ENCODE measurements at regions not wholly inside any gene's neighbourhood (a gene's known extent, or its start where the extent isn't known, plus 50 kb on each side); places are given as distances from the start of the nearest gene placed in this dataset.

DNA sequence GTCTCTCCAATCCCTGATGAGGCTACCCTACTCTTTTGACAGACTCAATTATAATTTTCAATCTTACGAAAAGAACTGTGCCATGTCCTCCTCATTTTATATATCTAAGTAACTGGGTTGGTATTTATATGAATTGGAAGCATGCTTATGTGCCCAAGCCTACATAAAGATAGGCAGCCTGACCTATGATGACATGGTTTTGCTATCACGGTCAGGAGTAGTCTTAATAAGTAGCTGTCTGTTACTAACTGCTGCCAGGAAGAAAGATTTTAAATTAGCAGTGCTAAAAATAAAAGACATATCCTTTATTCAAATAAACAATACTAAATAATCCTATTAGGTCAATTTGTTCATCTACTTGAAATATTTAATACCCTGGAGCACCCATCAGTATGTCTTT lies 102.0 kb upstream of the DTNA start:
- TF ChIP-seq CTCF (IDR thresholded peaks at IDR 0.05) (no peak), POLR2A (IDR thresholded peaks at IDR 0.05) (no peak), EP300 (IDR thresholded peaks at IDR 0.05) (no peak)
